A549 (cell line): ENCODE measurements at regions not wholly inside any gene's neighbourhood (a gene's known extent, or its start where the extent isn't known, plus 50 kb on each side); places are given as distances from the start of the nearest gene placed in this dataset.
A peak's percentile ranks its signal among the peaks of the same experiment; 100 is the strongest.

Experiments
- ATAC-seq, 2 experiments: fragments of 200-7000 bp in 1 of 2; fragments of >200 bp in 1 of 2; cut with Nextera tagmentation in 1 of 2; cut with Tn5 transposase in 1 of 2; 3 replicates each; pipeline versions ENCODE4 v1.8.0 to v1.9.1; 2018 to 2020; ENCODE audit warnings: mild to moderate bottlenecking in 1 of 2, moderate library complexity in 1 of 2
- CTCF ChIA-PET: fragments of 300-600 bp; sonication (Branson Sonifier 250); formaldehyde crosslinking; extraction: SDS; loops from one replicate; lab custom pipeline; 2021; ENCODE audit warnings: antibody characterized with exemption, inconsistent platforms; lab: Yijun Ruan, JAX
- POLR2A ChIA-PET: fragments of 350-600 bp; formaldehyde crosslinking; extraction: SDS; loops from one replicate; lab custom pipeline; 2021; ENCODE audit warnings: antibody characterized with exemption, inconsistent platforms; lab: Yijun Ruan, JAX
- DNase-seq, 2 experiments: peaks; one replicate each; pipeline versions ENCODE4 v3.0.0 to v3.0.0-alpha.2; 2011 to 2016; ENCODE audit warnings: low read depth in 1 of 2, low spot score in 1 of 2
- FAIRE-seq: peaks from 2 replicates; lab custom pipeline; 2011; peaks lifted over from hg19 to GRCh38; lab: Jason Lieb, UNC
- H3K27ac ChIP-seq, 2 experiments: fragments of >200 bp; sonication (Bioruptor Twin); formaldehyde crosslinking; 3 replicates each; pipeline ENCODE4 v1.5.1; 2016 to 2017
- H3K4me1 ChIP-seq: fragments of >200 bp; sonication (Bioruptor Twin); formaldehyde crosslinking; 3 replicates; pipeline ENCODE4 v1.6.1; 2016
- H3K4me2 ChIP-seq: fragments of >200 bp; sonication (Bioruptor Twin); formaldehyde crosslinking; 3 replicates; pipeline ENCODE4 v1.6.1; 2016
- H3K4me3 ChIP-seq: fragments of >200 bp; sonication (Bioruptor Twin); formaldehyde crosslinking; 3 replicates; pipeline ENCODE4 v1.5.1; 2016
- H3K9me3 ChIP-seq: fragments of >200 bp; sonication (Bioruptor Twin); formaldehyde crosslinking; 3 replicates; pipeline ENCODE4 v1.6.1; 2016
- CEBPB ChIP-seq, 2 experiments: fragments of >200 bp in 1 of 2; sonication (Bioruptor Twin) in 1 of 2; formaldehyde crosslinking in 1 of 2; IDR thresholded peaks; 2 replicates each; pipeline ENCODE4 v1.6.1; 2012 to 2016
- EP300 ChIP-seq, 2 experiments: fragments of >200 bp; sonication (Bioruptor Twin); formaldehyde crosslinking; IDR thresholded peaks; 2 replicates in 1 of 2; 3 replicates in 1 of 2; pipeline ENCODE4 v1.6.1; 2016 to 2017
- FOSL2 ChIP-seq, 2 experiments: fragments of 450-650 bp in 1 of 2; fragments of >200 bp in 1 of 2; sonication (Bioruptor Twin) in 1 of 2; formaldehyde crosslinking; IDR thresholded peaks; 2 replicates each; pipeline versions ENCODE4 v1.5.0 to v1.6.1; 2016 to 2020; ENCODE audit warnings: mild to moderate bottlenecking in 1 of 2, moderate library complexity in 1 of 2
- GATA3 ChIP-seq: IDR thresholded peaks from 2 replicates; pipeline ENCODE4 v1.6.1; 2012; ENCODE audit warnings: borderline replicate concordance
- HOXB5 ChIP-seq: fragments of 250-450 bp; sonication (Bioruptor Pico); IDR thresholded peaks from 2 replicates; pipeline ENCODE4 v1.5.0; 2020; ENCODE audit warnings: mild to moderate bottlenecking, moderate library complexity
- JUN ChIP-seq, 2 experiments: fragments of >200 bp; sonication (Bioruptor Twin); formaldehyde crosslinking; IDR thresholded peaks; 2 replicates in 1 of 2; 3 replicates in 1 of 2; pipeline ENCODE4 v1.6.1; 2016 to 2017
- JUNB ChIP-seq: fragments of >200 bp; sonication (Bioruptor Twin); formaldehyde crosslinking; IDR thresholded peaks from 2 replicates; pipeline ENCODE4 v1.6.1; 2016
- RAD21 ChIP-seq, 2 experiments: fragments of >200 bp in 1 of 2; sonication (Bioruptor Twin) in 1 of 2; formaldehyde crosslinking in 1 of 2; IDR thresholded peaks in 1 of 2; conservative IDR thresholded peaks in 1 of 2; 2 replicates in 1 of 2; 3 replicates in 1 of 2; pipeline ENCODE4 v1.6.1; 2012 to 2018; ENCODE audit warnings: inconsistent platforms in 1 of 2
- RARB ChIP-seq: fragments of 250-450 bp; sonication (Bioruptor Pico); IDR thresholded peaks from 2 replicates; pipeline ENCODE4 v1.8.0; 2021; ENCODE audit warnings: mild to moderate bottlenecking, moderate library complexity
- SMC3 ChIP-seq: fragments of >200 bp; sonication (Bioruptor Twin); formaldehyde crosslinking; IDR thresholded peaks from 3 replicates; pipeline ENCODE4 v1.6.1; 2018; ENCODE audit warnings: inconsistent platforms
- ZFP36 ChIP-seq: fragments of 450-650 bp; IDR thresholded peaks from 2 replicates; pipeline ENCODE4 v1.6.1; 2014; ENCODE audit warnings: borderline replicate concordance; ENCODE audit not compliant: partially characterized antibody
- WGBS: methylation state at CpG from one replicate; pipeline ENCODE4 v1.1.6; 2017; ENCODE audit errors: missing lambda C conversion rate; 5-methylcytosine and 5-hydroxymethylcytosine counted together
- TF ChIP-seq, protein P1 (sequence below): IDR thresholded peaks from 2 replicates; pipeline ENCODE4 v1.6.1; 2012; ENCODE audit warnings: low read depth, borderline replicate concordance
- TF ChIP-seq, protein P2 (sequence below): fragments of >200 bp; sonication (Bioruptor Twin); formaldehyde crosslinking; IDR thresholded peaks from 3 replicates; pipeline ENCODE4 v1.5.1; 2016
- TF ChIP-seq, protein P3 (sequence below): IDR thresholded peaks from 2 replicates; pipeline ENCODE4 v1.6.1; 2012
- TF ChIP-seq, protein P4 (sequence below): IDR thresholded peaks from 2 replicates; pipeline ENCODE4 v1.6.1; 2012

DNA sequence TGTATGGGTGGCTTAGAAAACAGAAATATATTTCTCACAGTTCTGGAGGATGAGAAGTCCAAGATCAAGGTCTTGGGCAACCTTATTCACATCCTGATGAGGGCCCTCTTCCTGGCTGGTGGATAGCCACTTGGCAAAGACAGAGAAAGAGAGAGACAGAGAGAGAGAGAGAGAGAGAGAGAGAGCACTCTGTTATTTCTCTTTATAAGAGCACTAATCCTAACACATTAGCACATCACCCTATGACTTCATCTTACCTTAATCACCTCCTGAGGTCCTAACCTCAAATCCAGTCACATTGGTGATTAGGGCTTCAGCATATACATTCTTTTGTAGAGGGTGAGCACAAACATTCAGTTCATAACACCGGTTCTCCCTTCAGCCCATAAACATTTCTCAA is 430.3 kb downstream of the EFNB2 start:
- ATAC-seq: no peak
- CTCF ChIA-PET: interaction anchor here (0.7 kb wide), 1 partner anchor 250 kb away, joined by 3 read pairs; no protein-coding TSS in a partner anchor
- H3K27ac ChIP-seq: peak overlapping the region; percentile 62 to 88
- no peak for FAIRE-seq
- TF ChIP-seq, protein P1, sequence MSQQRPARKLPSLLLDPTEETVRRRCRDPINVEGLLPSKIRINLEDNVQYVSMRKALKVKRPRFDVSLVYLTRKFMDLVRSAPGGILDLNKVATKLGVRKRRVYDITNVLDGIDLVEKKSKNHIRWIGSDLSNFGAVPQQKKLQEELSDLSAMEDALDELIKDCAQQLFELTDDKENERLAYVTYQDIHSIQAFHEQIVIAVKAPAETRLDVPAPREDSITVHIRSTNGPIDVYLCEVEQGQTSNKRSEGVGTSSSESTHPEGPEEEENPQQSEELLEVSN: no peak
- TF ChIP-seq, protein P2, sequence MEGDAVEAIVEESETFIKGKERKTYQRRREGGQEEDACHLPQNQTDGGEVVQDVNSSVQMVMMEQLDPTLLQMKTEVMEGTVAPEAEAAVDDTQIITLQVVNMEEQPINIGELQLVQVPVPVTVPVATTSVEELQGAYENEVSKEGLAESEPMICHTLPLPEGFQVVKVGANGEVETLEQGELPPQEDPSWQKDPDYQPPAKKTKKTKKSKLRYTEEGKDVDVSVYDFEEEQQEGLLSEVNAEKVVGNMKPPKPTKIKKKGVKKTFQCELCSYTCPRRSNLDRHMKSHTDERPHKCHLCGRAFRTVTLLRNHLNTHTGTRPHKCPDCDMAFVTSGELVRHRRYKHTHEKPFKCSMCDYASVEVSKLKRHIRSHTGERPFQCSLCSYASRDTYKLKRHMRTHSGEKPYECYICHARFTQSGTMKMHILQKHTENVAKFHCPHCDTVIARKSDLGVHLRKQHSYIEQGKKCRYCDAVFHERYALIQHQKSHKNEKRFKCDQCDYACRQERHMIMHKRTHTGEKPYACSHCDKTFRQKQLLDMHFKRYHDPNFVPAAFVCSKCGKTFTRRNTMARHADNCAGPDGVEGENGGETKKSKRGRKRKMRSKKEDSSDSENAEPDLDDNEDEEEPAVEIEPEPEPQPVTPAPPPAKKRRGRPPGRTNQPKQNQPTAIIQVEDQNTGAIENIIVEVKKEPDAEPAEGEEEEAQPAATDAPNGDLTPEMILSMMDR: no peak
- TF ChIP-seq HOXB5 (CRISPR knock-in tag): no peak
- DNase-seq: no peak
- POLR2A ChIA-PET: no interaction called here
- no peaks in the 10 kb centered on the region for H3K9me3 ChIP-seq
- peak overlapping the region; percentile 52 for H3K4me2 ChIP-seq
- 89% methylated on average over 1 of the region's 1 CpG for WGBS
- no peak overlapping the region for H3K4me3 ChIP-seq
- peaks cover 37% of the 10 kb centered on the region for H3K4me1 ChIP-seq

DNA sequence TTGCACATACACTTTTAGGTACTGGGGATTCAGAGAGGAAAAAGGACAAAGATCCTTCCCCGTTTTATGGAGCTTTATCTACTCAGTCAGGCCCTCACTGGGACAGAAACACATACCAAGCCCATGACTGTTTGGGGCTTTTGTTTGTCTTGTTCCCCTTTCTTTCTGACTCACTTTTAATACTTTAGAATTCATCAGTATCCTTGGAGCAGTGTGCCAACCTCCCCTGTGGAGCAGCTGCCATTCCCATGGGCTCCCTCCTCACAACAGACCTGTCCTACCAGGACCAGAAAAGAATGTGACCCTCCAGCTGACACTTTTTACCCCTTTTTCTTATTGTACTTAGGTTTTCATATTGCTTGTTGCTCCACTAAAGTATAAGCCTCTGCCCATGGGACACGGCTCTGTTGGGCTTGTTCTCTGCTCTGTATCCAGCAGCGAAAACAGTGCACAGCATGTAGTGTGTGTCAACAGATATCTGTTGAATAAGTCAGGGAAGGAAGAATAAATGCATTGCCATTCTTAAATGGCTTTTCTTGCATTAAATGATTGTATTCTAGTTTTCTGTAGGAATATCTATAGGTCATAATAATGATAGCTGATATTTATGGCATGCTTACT is 431.1 kb downstream of the EFNB2 start:
- ChIA-PET POLR2A (interaction anchor here (0.5 to 0.7 kb wide), 3 partner anchors 10 to 214 kb away, joined by 3 to 8 read pairs (median 4); no protein-coding TSS in a partner anchor), CTCF (interaction anchor here (0.9 kb wide), 1 partner anchor 13 kb away, joined by 3 read pairs; no protein-coding TSS in a partner anchor)
- peak; percentile 90 to 93 for ATAC-seq
- 12% methylated on average over 3 of the region's 3 CpGs for WGBS
- peak overlapping the region; percentile 52 for H3K4me2 ChIP-seq
- no peaks in the 10 kb centered on the region for H3K9me3 ChIP-seq
- no peak overlapping the region for H3K4me3 ChIP-seq
- peak; percentile 54 to 79 for DNase-seq
- peak overlapping the region; percentile 83 to 88 for H3K27ac ChIP-seq
- H3K4me1 ChIP-seq: peaks cover 40% of the 10 kb centered on the region
- peak; percentile 13 for FAIRE-seq
- TF ChIP-seq JUNB: peak; percentile 84
- peak; percentile 64 for TF ChIP-seq GATA3
- TF ChIP-seq ZFP36: no peak
- peak; percentile 79 for TF ChIP-seq FOSL2 (IDR thresholded peaks at IDR 0.05)
- TF ChIP-seq FOSL2 (CRISPR knock-in tag; IDR thresholded peaks at IDR 0.05): peak; percentile 79
- TF ChIP-seq JUN (IDR thresholded peaks at IDR 0.05): peak in 1 of 2 experiments; percentile 43; a peak in 1 of 5 replicates
- TF ChIP-seq, protein P3, sequence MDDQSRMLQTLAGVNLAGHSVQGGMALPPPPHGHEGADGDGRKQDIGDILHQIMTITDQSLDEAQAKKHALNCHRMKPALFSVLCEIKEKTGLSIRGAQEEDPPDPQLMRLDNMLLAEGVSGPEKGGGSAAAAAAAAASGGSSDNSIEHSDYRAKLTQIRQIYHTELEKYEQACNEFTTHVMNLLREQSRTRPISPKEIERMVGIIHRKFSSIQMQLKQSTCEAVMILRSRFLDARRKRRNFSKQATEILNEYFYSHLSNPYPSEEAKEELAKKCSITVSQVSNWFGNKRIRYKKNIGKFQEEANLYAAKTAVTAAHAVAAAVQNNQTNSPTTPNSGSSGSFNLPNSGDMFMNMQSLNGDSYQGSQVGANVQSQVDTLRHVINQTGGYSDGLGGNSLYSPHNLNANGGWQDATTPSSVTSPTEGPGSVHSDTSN: no peak
- peak; percentile 12; the same call in 1 of the 3 replicates for TF ChIP-seq SMC3
- TF ChIP-seq, protein P4, sequence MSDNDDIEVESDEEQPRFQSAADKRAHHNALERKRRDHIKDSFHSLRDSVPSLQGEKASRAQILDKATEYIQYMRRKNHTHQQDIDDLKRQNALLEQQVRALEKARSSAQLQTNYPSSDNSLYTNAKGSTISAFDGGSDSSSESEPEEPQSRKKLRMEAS: peak; percentile 35; the same call in 1 of the 2 replicates
- peak in 1 of 2 experiments; percentile 33; a peak in 1 of 5 replicates for TF ChIP-seq EP300 (IDR thresholded peaks at IDR 0.05)
- no peak for TF ChIP-seq RARB
- TF ChIP-seq RAD21 (conservative IDR thresholded peaks at IDR 0.05 in 1 of 2, IDR thresholded peaks at IDR 0.05 in 1 of 2): peak in 1 of 2 experiments; percentile 28; a peak in 3 of 5 replicates
- TF ChIP-seq, all 56 proteins: peak for 8

DNA sequence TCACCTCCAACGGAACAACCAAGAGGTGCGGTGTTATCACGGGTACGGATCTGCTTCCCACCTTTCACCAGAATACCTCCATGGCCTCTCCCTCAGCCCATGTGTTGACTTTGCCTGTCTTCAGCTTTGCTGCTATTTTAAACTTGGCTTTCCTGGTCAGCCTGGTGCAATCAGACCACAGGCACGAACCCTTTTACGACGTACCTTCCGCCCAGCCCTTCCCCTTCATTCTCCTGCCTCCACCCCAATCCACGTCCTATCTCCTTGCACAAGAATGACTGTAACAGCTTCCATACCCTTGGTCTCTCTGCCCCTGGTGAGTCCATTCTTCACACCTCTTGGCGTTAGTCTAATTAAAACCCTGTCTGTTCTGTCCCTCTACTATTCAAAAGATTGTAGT is 431.7 kb downstream of the EFNB2 start:
- TF ChIP-seq, protein P1: peak; percentile 39; the same call in 1 of the 2 replicates
- TF ChIP-seq CEBPB (IDR thresholded peaks at IDR 0.05): 0 out of 4 replicates have a peak, but pooled peaks of 1 of the 2 experiments have one; percentile 18
- no peak for TF ChIP-seq EP300 (IDR thresholded peaks at IDR 0.05)
- 38% methylated on average over 10 of the region's 10 CpGs for WGBS
- DNase-seq (peak; percentile 19 to 72), ATAC-seq (peak; percentile 67 to 76), FAIRE-seq (no peak)
- Histone ChIP-seq H3K4me2 (peak overlapping the region; percentile 52), H3K27ac (peak overlapping the region; percentile 83 to 88), H3K9me3 (no peaks in the 10 kb centered on the region), H3K4me1 (peaks cover 46% of the 10 kb centered on the region), H3K4me3 (no peak overlapping the region)
- ChIA-PET POLR2A (interaction anchor here (0.6 to 0.7 kb wide), 2 partner anchors 47 to 215 kb away, joined by 3 to 4 read pairs; no protein-coding TSS in a partner anchor), CTCF (interaction anchor here (0.9 kb wide), 1 partner anchor 13 kb away, joined by 3 read pairs; no protein-coding TSS in a partner anchor)
